DND-41 (cell line): ENCODE measurements at regions not wholly inside any gene's neighbourhood (a gene's known extent, or its start where the extent isn't known, plus 50 kb on each side); places are given as distances from the start of the nearest gene placed in this dataset.

ENCODE experiments used
- EZH2 ChIP-seq: IDR thresholded peaks from 3 replicates; pipeline ENCODE4 v1.6.1; 2012; ENCODE audit warnings: borderline replicate concordance, low read depth, mild to moderate bottlenecking, moderate library complexity, low read length, inconsistent platforms; ENCODE audit not compliant: severe bottlenecking
- TF ChIP-seq, protein P1 (sequence below): IDR thresholded peaks from 2 replicates; pipeline ENCODE4 v1.5.1; 2012; ENCODE audit warnings: borderline replicate concordance, low read length, moderate library complexity, mild to moderate bottlenecking; ENCODE audit not compliant: poor library complexity, severe bottlenecking; ENCODE audit errors: extremely low read depth

- TF ChIP-seq, protein P1, sequence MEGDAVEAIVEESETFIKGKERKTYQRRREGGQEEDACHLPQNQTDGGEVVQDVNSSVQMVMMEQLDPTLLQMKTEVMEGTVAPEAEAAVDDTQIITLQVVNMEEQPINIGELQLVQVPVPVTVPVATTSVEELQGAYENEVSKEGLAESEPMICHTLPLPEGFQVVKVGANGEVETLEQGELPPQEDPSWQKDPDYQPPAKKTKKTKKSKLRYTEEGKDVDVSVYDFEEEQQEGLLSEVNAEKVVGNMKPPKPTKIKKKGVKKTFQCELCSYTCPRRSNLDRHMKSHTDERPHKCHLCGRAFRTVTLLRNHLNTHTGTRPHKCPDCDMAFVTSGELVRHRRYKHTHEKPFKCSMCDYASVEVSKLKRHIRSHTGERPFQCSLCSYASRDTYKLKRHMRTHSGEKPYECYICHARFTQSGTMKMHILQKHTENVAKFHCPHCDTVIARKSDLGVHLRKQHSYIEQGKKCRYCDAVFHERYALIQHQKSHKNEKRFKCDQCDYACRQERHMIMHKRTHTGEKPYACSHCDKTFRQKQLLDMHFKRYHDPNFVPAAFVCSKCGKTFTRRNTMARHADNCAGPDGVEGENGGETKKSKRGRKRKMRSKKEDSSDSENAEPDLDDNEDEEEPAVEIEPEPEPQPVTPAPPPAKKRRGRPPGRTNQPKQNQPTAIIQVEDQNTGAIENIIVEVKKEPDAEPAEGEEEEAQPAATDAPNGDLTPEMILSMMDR = no peak
- no peak for TF ChIP-seq EZH2
Measured at GRCh38 chr15:39494462-39494861, 86.4 kb upstream of the THBS1 start.
